ENCODE measurements at regions not wholly inside any gene's neighbourhood (a gene's known extent, or its start where the extent isn't known, plus 50 kb on each side); places are given as distances from the start of the nearest gene placed in this dataset.

DNA sequence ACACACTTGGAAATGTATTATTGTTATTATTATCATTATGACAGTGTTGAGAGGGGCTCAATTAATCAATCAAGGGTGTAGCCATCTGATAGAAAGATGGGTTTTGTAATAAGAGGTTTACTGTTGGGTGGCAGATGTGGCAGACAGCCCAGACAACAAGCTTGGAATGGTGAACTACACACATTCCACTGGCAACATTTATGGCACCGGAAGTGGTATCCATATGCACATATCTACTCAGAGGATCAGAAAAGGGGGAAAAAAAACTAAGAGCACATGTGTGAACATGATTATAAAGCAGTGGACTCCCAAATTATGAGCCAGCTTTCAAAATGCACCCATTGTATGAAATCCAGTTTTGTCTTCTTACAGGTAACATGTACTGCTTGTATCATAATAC lies 125.9 kb upstream of the ARX start:
- TF ChIP-seq EZH2phosphoT487 (IDR thresholded peaks at IDR 0.05; ENCODE audit: insufficient read depth, low read depth), result no peak
- TF ChIP-seq EZH2 (IDR thresholded peaks at IDR 0.05; ENCODE audit: insufficient read depth, poor library complexity, severe bottlenecking), result no peak

All from GM23248 (cell line).